ENCODE measurements at regions not wholly inside any gene's neighbourhood (a gene's known extent, or its start where the extent isn't known, plus 50 kb on each side); places are given as distances from the start of the nearest gene placed in this dataset.
A peak's percentile ranks its signal among the peaks of the same experiment; 100 is the strongest.

GRCh38 chr14:71711125-71711524, 221.1 kb upstream of the RGS6 start:
- DNase-seq (ENCODE audit: low read depth): no peak

- peak; percentile 94 for DNase-seq (ENCODE audit: low read depth)
Measured at GRCh38 chr14:71711619-71712018, 220.6 kb upstream of the RGS6 start.

GRCh38 chr14:71712478-71712877, 219.8 kb upstream of the RGS6 start:
- DNase-seq (ENCODE audit: low read depth): peak; percentile 46

DNA sequence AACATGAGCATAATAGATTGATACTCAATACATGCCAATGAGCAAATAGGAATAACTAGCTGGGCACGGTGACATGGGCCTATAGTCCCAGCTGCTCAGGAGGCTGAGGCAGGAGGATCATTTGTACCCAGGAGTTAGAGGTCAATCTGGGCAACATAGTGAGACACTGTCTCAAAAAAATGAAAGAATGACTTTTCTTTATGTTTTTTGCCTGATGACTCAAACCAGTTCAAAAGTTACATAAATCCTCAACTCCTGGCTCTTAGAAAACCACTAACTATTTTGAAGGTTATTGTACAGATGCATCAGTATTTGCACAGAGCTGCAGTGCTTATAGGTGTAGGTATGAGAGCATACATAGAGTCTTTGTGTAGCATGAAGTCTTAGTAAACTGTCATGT, 219.2 kb upstream of the RGS6 start:
- no peak for DNase-seq (ENCODE audit: low read depth)

- no peak for DNase-seq (ENCODE audit: low read depth)
Measured at GRCh38 chr14:71713451-71713850, 218.8 kb upstream of the RGS6 start.

GRCh38 chr14:71714225-71714624, 218.0 kb upstream of the RGS6 start:
- DNase-seq (ENCODE audit: low read depth): peak; percentile 89

- peak; percentile 28 for DNase-seq (ENCODE audit: low read depth)
Measured at GRCh38 chr14:71716041-71716772, 216.0 kb upstream of the RGS6 start.

GRCh38 chr14:71720978-71721624, 211.1 kb upstream of the RGS6 start:
- peak; percentile 68 for DNase-seq (ENCODE audit: low read depth)

- DNase-seq (ENCODE audit: low read depth): no peak
Measured at GRCh38 chr14:71721791-71722190, 210.4 kb upstream of the RGS6 start.

DNA sequence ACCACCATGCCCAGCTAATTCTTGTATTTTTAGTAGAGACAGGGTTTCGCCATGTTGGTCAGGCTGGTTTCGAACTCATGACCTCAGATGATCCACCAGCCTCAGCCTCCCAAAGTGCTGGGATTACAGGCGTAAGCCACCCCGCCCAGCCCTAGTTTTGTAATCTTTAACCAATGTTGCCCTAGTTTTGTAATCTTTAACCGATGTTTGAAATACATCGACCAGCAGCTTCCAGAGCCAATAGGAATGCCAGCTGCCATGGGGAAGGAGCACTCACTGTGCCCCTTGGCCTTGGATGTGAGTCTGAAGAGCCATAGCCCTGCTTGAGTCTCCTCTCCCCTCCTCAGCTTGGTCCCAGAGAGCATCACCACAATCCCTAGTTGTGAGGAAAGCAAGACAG, 209.3 kb upstream of the RGS6 start:
- DNase-seq (ENCODE audit: low read depth): no peak

GRCh38 chr14:71725922-71726579, 206.2 kb upstream of the RGS6 start:
- peak; percentile 85 for DNase-seq (ENCODE audit: low read depth)

DNA sequence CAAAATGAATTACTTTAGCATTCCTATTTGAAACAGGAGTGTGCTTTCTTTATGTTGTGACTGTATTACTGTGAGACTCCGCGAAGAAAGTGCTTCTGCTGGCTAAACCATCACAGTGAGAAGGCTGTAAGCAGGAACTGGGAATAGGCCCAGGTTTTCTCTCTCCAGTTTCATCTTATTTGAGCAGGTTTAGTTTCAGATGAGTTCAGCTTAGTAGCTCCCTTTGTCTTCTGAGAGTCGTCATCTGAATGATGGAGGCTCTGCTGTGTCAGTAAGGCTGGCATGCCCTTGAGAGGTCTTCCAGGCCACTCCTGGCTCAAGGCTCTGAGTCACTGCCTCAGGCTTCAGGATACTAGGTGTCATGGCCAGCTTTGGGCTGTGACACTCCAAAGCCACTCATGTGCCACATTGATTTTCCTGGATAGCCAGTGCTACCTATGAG, 205.6 kb upstream of the RGS6 start:
- peak; percentile 69 for DNase-seq (ENCODE audit: low read depth)

GRCh38 chr14:71728386-71728785, 203.8 kb upstream of the RGS6 start:
- no peak for DNase-seq (ENCODE audit: low read depth)

DNA sequence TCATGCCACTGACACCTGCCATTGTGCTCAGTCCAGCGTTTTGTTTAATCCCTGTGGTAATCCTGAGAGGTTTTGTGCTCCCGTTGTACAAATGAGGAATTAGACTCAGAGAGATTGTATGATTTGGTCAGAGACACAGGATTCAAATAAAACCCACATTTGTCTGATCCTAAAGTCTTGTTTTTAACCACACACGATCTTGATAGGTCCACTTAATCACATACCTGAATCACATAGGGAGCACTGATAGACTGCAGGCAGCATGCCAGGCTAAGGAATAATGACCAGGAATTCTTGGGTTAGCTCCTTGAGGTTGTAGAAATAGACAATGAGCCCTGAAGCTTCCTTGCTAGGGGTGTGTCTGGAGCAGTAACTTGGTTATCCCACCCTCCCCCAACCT, 202.6 kb upstream of the RGS6 start:
- no peak for DNase-seq (ENCODE audit: low read depth)

- DNase-seq (ENCODE audit: low read depth): no peak
Measured at GRCh38 chr14:71730471-71730870, 201.8 kb upstream of the RGS6 start.

DNA sequence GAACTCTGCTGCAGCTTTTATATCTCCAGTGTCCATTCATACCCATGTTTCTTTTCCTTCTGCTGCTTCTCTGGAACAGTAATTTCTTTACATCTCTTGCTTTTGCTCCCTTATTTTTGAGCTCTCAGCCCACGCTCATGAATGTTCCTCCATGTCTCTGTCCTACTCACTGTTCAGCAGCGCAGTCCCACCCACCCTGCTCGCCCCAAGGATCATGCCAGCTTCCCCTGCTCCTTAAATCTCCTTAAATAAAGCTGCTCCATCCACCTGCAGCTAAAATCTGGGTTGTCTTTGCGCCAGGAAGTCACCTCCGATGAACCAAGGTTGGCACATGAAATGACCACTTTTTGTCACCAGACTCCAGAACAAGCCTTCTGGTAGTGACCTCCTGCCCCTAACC, 201.1 kb upstream of the RGS6 start:
- no peak for DNase-seq (ENCODE audit: low read depth)

DNA sequence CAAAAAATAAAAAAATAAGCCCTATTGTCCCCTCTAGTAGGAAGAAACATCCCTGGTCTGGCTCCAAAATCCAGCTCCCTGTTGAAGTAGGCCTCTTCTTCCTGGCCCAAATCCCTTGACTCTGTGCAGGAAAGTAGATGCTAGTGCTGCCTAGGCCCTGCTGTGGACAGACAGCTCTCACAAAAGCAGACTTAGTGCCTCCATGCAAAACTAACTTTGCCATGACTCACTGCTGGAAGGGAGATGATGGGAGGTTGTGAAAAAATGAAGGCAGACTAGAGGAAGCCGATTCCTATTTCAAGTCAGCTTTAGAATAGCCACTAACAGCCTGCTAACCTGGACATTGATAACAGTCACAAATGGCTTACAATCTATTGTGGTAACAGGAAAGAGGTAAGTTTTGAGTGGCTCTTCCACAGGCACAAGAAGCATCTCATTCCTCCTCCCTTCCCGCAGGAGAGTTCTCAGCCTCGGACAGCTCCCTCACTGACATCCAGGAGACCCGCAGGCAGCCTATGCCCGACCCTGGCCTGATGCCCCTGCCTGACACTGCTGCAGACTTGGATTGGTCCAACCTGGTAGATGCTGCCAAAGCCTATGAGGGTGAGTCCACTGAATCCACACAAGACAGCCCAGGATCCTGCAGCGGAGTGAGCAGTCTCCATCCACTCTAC, 198.9 kb upstream of the RGS6 start:
- DNase-seq (ENCODE audit: low read depth): peak; percentile 36

- no peak for DNase-seq (ENCODE audit: low read depth)
Measured at GRCh38 chr14:71734076-71734475, 198.2 kb upstream of the RGS6 start.

DNA sequence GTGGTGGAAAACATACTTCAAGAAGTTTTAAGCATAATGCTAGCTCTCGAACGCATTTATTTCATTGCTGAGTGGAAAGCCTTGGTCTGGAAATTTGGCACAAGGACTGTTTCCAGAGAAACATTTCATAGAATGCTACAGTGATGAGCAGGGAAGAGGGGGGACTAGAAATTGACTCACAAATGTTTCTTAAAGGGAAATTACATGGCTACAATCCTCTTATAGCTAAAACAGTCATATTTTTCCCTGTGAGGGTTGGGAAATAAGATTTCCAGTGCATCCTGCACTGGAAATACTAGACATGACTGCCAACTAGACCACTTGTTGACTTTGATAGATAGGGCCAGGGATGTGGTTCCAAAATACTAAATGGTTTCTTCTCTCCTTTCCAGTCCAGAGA, 197.3 kb upstream of the RGS6 start:
- no peak for DNase-seq (ENCODE audit: low read depth)

- DNase-seq (ENCODE audit: low read depth): no peak
Measured at GRCh38 chr14:71737760-71738159, 194.5 kb upstream of the RGS6 start.

GRCh38 chr14:71739273-71739990, 192.8 kb upstream of the RGS6 start:
- DNase-seq (ENCODE audit: low read depth): no peak

- no peak for DNase-seq (ENCODE audit: low read depth)
Measured at GRCh38 chr14:71741241-71741640, 191.0 kb upstream of the RGS6 start.
